NCI-H774 (cell line): ENCODE measurements at regions not wholly inside any gene's neighbourhood (a gene's known extent, or its start where the extent isn't known, plus 50 kb on each side); places are given as distances from the start of the nearest gene placed in this dataset.
A peak's percentile ranks its signal among the peaks of the same experiment; 100 is the strongest.

Source experiments
- DNase-seq: peaks from one replicate; lab custom pipeline; 2025; lab: John Stamatoyannopoulos, UW

DNA sequence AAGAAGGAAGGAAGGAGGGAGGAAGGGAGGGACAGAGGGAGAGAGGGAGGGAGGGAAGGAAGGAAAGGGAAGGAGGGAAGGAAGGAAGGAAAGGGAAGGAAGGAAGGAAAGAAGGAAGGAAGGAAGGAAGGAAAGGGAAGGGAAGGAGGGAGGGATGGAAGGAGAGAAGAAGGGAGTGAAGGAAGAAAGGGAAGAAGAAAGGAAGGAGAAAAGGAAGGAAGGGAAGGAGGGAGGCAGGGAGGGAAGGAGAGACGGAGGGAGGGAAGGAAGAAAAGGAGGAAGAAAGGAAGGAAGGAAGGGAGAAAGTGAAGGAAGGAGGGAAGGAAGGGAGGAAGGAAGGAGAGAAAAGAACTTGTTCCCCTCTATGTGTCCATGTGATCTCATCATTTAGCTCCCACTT is 465.0 kb downstream of the KCTD8 start:
- no peak for DNase-seq

DNA sequence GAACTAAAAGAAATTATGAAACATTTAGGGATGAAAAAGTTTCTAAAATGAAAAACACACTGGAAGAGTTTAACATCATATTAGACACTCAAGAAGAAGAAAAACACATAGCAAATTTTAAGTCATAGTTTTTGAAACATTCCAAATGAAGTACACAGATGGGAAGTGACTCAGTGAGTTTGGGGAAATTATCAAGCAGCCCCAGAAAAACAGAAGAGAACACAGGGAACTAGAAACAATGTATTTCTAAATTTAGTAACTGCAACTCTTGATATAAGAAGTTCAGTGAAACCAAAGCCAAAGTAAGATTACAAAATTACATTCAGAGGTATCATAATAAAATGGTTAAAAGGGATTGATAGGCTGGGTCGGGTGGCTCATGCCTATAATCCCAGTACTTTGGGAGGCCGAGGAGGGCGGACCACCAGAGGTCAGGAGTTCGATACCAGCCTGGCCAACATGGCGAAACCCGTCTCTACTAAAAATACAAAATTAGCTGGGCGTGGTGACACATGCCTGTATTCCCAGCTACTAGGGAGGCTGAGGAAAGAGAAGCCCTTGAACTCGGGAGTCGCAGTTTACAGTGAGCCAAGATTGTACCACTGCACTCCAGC is 461.2 kb downstream of the KCTD8 start:
- no peak for DNase-seq

DNA sequence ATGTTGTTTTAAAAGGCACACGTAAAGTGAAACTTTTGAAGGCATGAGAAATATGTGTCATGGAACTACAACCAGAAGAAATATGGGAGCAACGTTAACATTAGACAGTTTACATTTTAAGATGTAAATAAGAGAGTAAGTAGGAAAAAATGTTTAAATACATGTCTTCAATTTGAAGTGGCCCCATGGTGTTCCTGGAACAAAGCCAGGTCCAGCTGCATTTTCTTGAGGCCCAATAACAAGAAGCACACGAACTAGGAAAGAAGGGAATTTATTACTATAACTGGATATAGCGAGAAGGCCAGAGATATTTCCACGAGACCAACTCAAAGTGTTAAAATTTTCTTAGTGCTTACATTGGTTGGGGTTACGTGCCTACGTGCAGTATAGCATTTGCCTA is 458.1 kb downstream of the KCTD8 start:
- no peak for DNase-seq

DNA sequence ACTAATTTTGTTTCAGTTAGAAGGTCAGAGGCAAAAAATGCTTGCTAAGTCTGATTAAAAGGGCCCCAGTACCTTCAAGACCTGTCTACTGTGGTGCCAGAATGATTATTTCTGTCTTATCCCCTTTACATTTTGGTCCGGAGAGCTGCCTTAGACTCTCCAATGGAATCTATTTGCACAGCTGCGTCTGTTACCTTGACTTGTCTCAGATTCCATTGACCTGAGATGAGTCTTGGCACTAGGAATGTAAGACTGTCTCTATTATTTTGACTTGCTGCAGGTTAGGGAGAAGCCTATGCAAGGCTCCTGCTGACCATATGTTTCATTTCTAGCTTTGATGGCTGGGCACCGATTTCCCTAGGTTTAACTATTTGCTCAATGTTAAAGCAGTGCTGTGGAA is 457.6 kb downstream of the KCTD8 start:
- DNase-seq, result no peak

DNA sequence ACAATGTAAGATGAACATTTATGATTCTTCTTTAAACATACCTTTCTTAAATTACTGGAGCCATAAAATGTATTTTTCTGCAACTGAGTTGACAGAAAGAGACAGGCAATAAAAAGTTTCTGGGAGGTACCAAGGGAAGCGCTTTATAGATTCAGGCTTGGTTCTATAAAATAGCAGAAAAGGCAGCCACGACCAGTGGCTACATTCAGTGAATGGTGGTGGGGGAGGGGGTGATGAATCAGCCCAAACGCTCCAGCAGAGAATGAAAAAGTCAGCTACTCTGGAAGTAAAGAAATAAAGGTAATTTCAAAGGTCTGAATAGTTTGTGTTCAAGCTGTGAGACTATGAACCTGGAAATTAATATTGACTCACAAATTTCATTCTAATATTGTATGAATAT is 456.1 kb downstream of the KCTD8 start:
- no peak for DNase-seq

DNA sequence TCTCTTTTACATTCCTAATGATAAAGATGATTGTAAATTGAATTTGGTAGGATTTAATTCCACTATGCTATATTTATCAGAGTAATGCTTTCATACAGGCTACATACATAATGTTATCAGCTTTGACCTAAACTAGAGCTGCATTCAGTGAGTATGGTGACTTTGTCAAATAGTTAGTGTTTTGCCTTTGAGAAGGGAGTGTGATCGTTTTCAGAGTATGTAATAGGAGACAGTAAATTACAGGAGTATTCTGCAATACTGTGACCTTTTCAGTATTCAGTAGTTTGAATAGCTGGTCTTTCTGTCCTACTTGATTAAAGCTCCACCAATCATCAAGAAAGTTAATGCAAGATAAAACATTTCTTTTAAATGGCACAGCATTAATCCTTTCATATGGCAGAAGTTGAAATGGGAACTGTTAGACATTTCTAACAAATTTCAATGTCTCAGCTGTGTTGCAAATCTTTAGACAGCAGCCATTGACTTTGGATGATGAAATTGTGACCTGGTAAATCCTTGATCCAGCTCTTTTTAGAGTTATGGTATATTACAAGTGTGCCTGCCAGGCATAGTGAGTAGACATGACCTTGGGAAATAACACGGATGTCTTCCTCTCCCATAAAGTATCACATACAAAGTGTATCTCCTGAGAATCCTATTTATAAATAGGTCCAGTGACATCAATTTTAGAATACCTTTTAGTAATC is 455.3 kb downstream of the KCTD8 start:
- DNase-seq, result no peak

DNA sequence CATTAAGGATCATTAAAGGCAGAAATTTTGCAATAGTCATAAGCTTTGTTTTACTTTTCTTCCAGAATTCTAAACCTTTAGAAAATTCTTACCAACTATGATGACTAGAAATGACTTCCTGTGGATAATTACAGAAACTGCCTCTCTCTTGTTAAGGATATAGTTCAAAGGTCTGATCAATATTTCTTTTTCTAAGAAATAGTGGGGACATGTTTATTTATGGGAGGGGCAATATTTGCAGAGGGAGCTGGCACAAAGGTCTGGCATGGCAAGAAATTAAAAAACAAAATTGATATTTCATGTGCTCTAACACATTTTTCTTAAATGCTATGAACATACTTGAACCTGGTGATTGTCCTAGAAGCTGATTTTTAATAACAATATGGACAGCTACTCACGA is 448.9 kb downstream of the KCTD8 start:
- no peak for DNase-seq

DNA sequence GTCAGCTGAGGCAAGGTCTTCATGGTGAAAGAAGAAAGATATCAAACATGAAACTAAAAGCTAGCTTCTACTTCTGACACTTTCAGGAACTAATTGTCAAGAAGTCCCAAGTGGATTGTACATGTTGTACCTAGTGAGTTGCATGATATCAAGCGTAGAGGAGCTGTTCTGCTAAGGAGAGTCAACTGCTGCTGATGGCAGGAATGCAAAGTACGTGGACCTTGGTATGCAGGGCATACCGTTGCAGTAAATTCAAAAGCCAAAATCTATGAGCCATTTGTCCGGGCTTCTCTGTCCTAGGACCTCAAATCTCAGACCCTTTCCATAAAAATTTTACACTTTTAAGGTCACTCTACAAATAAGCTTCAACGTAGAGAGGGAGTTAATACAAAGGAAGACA is 446.2 kb downstream of the KCTD8 start:
- DNase-seq, result no peak

GRCh38 chr4:44016570-44017421 is 431.8 kb downstream of the KCTD8 start:
- DNase-seq, result peak; percentile 72

- peak; percentile 59 for DNase-seq
These were observed 431.2 kb downstream of the KCTD8 start for GRCh38 chr4:44017422-44017739.

DNA sequence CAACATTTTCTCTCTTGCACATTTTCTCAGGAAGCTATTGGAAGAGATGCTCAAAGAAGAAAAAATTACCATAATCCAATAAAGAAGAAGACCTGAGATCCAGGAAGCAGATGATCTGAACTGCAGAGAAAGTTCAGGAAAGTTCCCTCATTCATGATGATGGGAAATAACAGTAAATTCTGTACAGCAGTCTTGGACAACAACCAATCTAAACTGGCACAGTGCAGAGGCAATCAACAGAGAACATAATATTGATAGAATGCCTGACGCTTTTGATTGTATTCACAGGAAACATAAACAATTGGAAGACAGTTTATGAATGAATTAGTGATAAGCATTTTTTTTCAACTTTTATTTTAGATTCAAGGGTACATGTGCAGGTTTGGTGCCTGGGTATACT is 428.9 kb downstream of the KCTD8 start:
- no peak for DNase-seq

GRCh38 chr4:44025376-44026020 is 423.1 kb downstream of the KCTD8 start:
- no peak for DNase-seq

DNA sequence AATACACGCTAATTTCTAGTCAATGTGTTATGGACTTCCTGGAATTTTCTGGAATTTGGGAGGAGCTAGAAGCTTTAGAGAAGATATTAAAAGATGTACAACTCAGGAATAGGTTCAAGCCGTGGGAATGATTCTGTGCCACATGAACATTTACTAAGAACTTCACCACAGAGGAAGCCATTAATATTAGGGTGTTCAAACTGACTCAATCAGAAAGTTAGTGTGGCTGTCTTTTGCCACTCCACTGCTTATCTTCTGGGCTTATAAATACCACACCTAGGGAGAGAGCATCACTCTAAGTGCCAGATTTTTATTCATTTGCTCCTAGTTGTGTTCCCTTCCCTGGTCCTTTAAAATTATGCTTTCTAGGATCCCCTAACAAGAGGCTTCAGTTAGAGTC is 409.8 kb downstream of the KCTD8 start:
- DNase-seq, result no peak

GRCh38 chr4:44046491-44046890 is 402.1 kb downstream of the KCTD8 start:
- no peak for DNase-seq

DNA sequence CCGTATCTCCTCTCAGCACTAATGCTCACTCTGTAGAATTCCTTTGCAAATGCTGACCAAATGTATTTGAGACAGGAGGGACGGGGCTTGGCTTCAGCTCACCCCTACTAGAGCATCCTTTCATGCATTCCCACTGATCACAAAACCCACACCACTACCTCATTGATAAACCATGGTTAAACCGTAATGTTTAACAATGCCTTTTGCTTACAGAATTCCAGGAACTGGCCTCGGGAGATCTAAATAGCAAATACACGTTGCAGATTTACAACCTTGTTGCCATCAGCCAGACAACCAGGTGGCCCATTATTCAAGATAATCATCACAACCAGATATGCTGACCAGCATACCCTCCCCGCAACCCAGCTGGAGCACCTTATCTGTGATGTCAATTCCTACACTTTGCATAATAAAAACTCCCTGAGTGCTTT is 391.9 kb downstream of the KCTD8 start:
- DNase-seq, result no peak

DNA sequence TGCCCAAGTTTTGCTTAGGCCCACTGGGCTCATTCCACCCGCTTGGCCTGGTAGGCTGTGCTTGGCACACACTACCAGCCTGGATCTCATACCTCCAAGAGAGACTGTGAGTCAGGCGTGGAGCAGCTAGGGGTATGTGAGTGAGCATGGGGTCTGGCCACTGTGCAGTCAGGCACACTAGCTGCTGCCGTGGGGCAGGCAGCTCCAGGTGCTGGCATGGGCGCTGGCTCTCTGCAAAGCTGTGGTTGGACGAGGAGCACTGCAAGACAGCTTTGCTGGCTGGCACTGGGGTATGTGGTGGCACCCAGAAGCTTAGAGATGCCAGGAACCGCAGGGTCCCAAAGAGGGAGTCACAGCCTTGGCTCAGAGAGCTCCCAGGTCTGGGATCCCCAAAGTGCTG is 377.8 kb downstream of the KCTD8 start:
- no peak for DNase-seq

GRCh38 chr4:44071959-44072955 is 376.4 kb downstream of the KCTD8 start:
- DNase-seq, result no peak

- no peak for DNase-seq
These were observed 361.9 kb downstream of the KCTD8 start for GRCh38 chr4:44086753-44087152.

- no peak for DNase-seq
These were observed 355.2 kb downstream of the KCTD8 start for GRCh38 chr4:44093390-44093789.

- no peak for DNase-seq
These were observed 349.6 kb downstream of the KCTD8 start for GRCh38 chr4:44098973-44099372.

DNA sequence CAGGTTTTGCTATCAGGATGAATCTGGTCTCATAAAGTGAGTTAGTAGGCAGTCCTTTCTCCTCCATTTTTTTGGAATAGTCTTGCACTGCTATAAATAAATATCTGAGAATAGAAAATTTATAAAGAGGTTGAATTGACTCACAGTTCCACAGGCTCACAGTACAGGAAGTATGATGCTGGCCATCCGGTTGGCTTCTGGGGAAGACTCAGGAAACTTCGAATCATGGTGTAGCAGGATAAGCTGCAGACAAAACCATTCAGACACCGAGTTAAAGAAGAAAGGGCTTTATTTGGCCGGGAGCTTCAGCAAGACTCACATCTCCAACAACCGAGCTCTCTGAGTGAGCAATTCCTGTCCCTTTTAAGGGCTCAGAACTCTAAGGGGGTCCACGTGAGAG is 348.2 kb downstream of the KCTD8 start:
- DNase-seq, result no peak
